DND-41 (cell line): ENCODE measurements at regions not wholly inside any gene's neighbourhood (a gene's known extent, or its start where the extent isn't known, plus 50 kb on each side); places are given as distances from the start of the nearest gene placed in this dataset.
"Not testable (repeated sequence)": the region's sequence is repeated elsewhere in the genome, so short reads cannot be mapped to it uniquely, and the experiment has no call there.

Experiments
- ATAC-seq: fragments of 200-7000 bp; cut with Tn5 transposase; 3 replicates; pipeline ENCODE4 v1.9.1; 2021; ENCODE audit warnings: low read depth; ENCODE audit not compliant: insufficient read depth
- DNase-seq: peaks from one replicate; pipeline ENCODE4 v3.0.0-alpha.2; 2020
- H2AFZ ChIP-seq: 2 replicates; pipeline ENCODE4 v1.6.0; 2012; ENCODE audit warnings: low read depth, low read length
- H3K27ac ChIP-seq: 2 replicates; pipeline ENCODE4 v1.5.1; 2012; ENCODE audit warnings: low read length, inconsistent platforms
- H3K27me3 ChIP-seq: fragments of 200-600 bp; sonication (generic); 2 replicates; pipeline ENCODE4 v1.6.0; 2012; ENCODE audit warnings: low read length, mild to moderate bottlenecking, inconsistent platforms; ENCODE audit not compliant: insufficient read depth, poor library complexity
- H3K36me3 ChIP-seq: 2 replicates; pipeline ENCODE4 v1.5.1; 2012; ENCODE audit warnings: low read length, inconsistent platforms; ENCODE audit not compliant: insufficient read depth
- H3K4me1 ChIP-seq: 2 replicates; pipeline ENCODE4 v1.5.1; 2012; ENCODE audit warnings: mild to moderate bottlenecking, low read length; ENCODE audit not compliant: insufficient read depth
- H3K4me2 ChIP-seq: 2 replicates; pipeline ENCODE4 v1.6.0; 2012; ENCODE audit warnings: mild to moderate bottlenecking, moderate library complexity, low read length, inconsistent platforms; ENCODE audit not compliant: insufficient read depth
- H3K4me3 ChIP-seq, 2 experiments: fragments of 200-600 bp in 1 of 2; shearing (Covaris generic) in 1 of 2; 2 replicates each; pipeline ENCODE4 v1.5.1; 2012 to 2016; ENCODE audit warnings: inconsistent platforms in 2 of 2, low read length in 2 of 2, mild to moderate bottlenecking in 2 of 2, low read depth in 1 of 2, moderate library complexity in 1 of 2
- H3K79me2 ChIP-seq: 2 replicates; pipeline ENCODE4 v1.6.0; 2012; ENCODE audit warnings: low read length, inconsistent platforms; ENCODE audit not compliant: insufficient read depth
- H3K9ac ChIP-seq: 2 replicates; pipeline ENCODE4 v1.6.0; 2012; ENCODE audit warnings: low read depth, mild to moderate bottlenecking, inconsistent platforms, low read length, moderate library complexity
- H3K9me3 ChIP-seq: 2 replicates; pipeline ENCODE4 v1.5.1; 2012; ENCODE audit warnings: low read length, moderate library complexity, mild to moderate bottlenecking, inconsistent platforms; ENCODE audit not compliant: insufficient read depth, severe bottlenecking
- H4K20me1 ChIP-seq: 2 replicates; pipeline ENCODE4 v1.6.0; 2012; ENCODE audit warnings: low read length; ENCODE audit not compliant: insufficient read depth
- EZH2 ChIP-seq: IDR thresholded peaks from 3 replicates; pipeline ENCODE4 v1.6.1; 2012; ENCODE audit warnings: borderline replicate concordance, low read depth, mild to moderate bottlenecking, moderate library complexity, low read length, inconsistent platforms; ENCODE audit not compliant: severe bottlenecking
- TF ChIP-seq, protein P1 (sequence below): IDR thresholded peaks from 2 replicates; pipeline ENCODE4 v1.5.1; 2012; ENCODE audit warnings: borderline replicate concordance, low read length, moderate library complexity, mild to moderate bottlenecking; ENCODE audit not compliant: poor library complexity, severe bottlenecking; ENCODE audit errors: extremely low read depth

DNA sequence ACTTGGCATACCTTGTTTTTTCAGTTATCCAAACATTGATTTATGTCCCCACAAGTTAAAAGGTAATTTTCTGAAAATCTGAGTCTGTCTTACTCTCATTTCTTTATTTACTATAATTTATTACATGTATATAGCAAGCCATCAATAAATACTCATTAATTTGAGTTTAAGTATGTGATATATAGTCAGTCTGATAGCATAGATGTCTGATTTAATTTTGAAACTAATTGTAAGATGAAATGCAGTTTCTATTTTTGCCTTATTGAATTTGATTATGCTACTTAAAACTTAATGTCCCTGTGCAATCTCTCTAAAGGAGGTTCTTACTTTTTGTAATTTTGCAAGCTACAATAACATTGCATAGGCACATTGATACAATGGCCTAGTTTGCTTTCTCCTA is 2418.6 kb downstream of the ARAP2 start:
- TF ChIP-seq EZH2, result no peak
- TF ChIP-seq, protein P1, sequence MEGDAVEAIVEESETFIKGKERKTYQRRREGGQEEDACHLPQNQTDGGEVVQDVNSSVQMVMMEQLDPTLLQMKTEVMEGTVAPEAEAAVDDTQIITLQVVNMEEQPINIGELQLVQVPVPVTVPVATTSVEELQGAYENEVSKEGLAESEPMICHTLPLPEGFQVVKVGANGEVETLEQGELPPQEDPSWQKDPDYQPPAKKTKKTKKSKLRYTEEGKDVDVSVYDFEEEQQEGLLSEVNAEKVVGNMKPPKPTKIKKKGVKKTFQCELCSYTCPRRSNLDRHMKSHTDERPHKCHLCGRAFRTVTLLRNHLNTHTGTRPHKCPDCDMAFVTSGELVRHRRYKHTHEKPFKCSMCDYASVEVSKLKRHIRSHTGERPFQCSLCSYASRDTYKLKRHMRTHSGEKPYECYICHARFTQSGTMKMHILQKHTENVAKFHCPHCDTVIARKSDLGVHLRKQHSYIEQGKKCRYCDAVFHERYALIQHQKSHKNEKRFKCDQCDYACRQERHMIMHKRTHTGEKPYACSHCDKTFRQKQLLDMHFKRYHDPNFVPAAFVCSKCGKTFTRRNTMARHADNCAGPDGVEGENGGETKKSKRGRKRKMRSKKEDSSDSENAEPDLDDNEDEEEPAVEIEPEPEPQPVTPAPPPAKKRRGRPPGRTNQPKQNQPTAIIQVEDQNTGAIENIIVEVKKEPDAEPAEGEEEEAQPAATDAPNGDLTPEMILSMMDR, result no peak
- no peaks in the 10 kb centered on the region for H3K36me3 ChIP-seq
- H3K4me2 ChIP-seq, result no peak overlapping the region
- H3K4me3 ChIP-seq, result no peak overlapping the region
- H3K79me2 ChIP-seq, result no peaks in the 10 kb centered on the region
- H3K27ac ChIP-seq, result no peak overlapping the region
- no peak overlapping the region for H2AFZ ChIP-seq
- H3K9ac ChIP-seq, result no peak overlapping the region
- DNase-seq (no peak), ATAC-seq (no peak)
- no peaks in the 10 kb centered on the region for H3K4me1 ChIP-seq
- H3K9me3 ChIP-seq, result no peaks in the 10 kb centered on the region
- H3K27me3 ChIP-seq, result no peaks in the 10 kb centered on the region
- no peaks in the 10 kb centered on the region for H4K20me1 ChIP-seq

DNA sequence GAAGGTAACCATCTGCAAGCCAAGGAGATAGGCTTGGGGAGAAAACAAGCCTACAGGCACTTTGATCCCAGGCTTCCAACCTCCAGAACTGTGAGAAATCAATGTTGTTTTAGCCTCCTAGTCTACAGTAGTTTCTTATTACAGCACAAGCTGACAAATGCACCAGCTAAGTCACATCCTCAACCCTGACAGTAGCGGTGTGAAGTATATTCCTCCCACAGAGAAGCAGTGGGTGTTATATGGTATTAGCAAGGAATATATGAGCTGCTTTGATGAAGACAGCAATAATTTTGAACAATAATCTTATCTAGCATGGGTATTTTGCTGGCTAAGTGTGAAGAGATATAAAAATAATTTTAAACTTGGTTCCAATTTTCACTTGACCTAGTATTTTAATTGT is 2415.0 kb downstream of the ARAP2 start:
- DNase-seq, H3K36me3 ChIP-seq, H3K9me3 ChIP-seq, H3K27me3 ChIP-seq, H3K4me3 ChIP-seq, H3K4me1 ChIP-seq, H3K9ac ChIP-seq, H2AFZ ChIP-seq, H3K4me2 ChIP-seq, H3K27ac ChIP-seq, ATAC-seq, H4K20me1 ChIP-seq, H3K79me2 ChIP-seq: not testable (repeated sequence)

DNA sequence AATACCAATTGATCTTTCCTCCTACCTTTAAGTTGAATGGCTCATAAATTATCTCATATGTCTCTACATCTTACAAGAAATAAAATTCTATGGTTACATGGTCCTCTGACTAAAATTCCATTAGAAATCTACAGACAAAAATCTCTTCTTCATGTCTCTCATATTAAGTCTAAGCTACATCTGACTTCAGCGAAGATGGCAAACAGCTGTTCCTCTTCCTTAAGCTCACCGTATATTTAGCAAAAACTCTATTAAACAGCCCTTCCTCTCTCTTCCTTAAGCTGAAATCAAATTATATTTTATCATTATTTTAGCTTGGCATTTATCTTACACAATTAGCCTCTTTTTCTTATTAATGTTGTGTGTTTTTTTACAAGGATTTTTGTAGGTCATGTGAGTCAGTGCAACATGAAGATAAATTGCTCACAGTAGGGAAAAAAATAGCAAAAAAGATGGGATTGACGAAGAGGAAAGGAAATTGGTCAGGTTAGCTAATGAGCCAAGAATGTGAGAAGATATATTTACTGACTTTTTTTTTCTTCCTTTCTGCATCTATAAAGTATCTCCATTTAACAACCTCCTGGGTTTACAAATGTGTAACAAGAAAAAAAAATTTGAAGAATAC is 2412.8 kb downstream of the ARAP2 start:
- H3K4me1 ChIP-seq, result no peaks in the 10 kb centered on the region
- no peak overlapping the region for H2AFZ ChIP-seq
- H3K9ac ChIP-seq, result no peak overlapping the region
- no peak overlapping the region for H3K27ac ChIP-seq
- DNase-seq (no peak), ATAC-seq (no peak)
- H4K20me1 ChIP-seq, result no peaks in the 10 kb centered on the region
- no peaks in the 10 kb centered on the region for H3K79me2 ChIP-seq
- no peaks in the 10 kb centered on the region for H3K9me3 ChIP-seq
- H3K36me3 ChIP-seq, result no peaks in the 10 kb centered on the region
- TF ChIP-seq EZH2, result no peak
- TF ChIP-seq, protein P1, result no peak
- H3K27me3 ChIP-seq, result no peaks in the 10 kb centered on the region
- no peak overlapping the region for H3K4me2 ChIP-seq
- H3K4me3 ChIP-seq, result no peak overlapping the region

DNA sequence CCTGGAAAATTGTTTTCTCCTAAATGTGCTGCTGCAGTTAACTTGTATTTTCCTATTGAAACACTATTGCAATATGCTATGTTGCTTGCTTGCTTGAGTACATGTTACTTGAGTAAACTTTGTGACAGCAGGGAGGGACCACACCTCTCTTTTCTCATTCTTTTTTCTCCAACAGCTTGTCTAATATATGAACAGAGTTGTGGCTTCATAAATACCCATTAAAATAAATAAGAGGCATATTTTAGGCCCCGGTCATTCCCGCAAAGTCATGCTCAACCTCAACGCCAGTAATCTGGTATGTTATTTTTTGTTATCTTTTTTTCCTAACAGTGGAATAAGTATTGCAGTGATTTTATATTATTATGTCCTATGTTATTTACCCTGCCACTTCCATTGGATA is 2408.6 kb downstream of the ARAP2 start:
- H3K79me2 ChIP-seq, H3K4me2 ChIP-seq, ATAC-seq, H3K36me3 ChIP-seq, DNase-seq, H3K27ac ChIP-seq, H2AFZ ChIP-seq, H3K4me3 ChIP-seq, H3K4me1 ChIP-seq, H3K9me3 ChIP-seq, H3K27me3 ChIP-seq, H4K20me1 ChIP-seq, H3K9ac ChIP-seq: not testable (repeated sequence)
